ENCODE measurements at regions not wholly inside any gene's neighbourhood (a gene's known extent, or its start where the extent isn't known, plus 50 kb on each side); places are given as distances from the start of the nearest gene placed in this dataset.

DNA sequence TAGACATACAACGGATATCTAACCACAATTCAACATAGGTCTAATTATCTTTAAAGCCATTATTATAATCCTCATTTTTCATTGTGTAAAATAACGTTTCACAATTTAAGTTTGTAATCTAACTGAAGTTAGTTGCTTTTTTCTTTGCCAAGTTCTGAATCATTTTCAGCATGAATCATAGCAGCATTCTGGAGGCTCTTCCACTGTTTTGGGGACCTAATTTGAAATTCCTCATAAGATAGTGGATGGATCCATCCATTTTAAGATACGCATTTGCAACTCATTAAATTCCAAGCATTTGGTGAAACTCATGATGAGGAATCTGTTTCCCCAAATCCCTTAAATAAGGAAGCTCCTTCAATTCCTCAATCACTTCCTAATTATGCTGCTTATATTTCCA is 447.1 kb upstream of the CDH10 start (continued):
- TF ChIP-seq, protein P1, sequence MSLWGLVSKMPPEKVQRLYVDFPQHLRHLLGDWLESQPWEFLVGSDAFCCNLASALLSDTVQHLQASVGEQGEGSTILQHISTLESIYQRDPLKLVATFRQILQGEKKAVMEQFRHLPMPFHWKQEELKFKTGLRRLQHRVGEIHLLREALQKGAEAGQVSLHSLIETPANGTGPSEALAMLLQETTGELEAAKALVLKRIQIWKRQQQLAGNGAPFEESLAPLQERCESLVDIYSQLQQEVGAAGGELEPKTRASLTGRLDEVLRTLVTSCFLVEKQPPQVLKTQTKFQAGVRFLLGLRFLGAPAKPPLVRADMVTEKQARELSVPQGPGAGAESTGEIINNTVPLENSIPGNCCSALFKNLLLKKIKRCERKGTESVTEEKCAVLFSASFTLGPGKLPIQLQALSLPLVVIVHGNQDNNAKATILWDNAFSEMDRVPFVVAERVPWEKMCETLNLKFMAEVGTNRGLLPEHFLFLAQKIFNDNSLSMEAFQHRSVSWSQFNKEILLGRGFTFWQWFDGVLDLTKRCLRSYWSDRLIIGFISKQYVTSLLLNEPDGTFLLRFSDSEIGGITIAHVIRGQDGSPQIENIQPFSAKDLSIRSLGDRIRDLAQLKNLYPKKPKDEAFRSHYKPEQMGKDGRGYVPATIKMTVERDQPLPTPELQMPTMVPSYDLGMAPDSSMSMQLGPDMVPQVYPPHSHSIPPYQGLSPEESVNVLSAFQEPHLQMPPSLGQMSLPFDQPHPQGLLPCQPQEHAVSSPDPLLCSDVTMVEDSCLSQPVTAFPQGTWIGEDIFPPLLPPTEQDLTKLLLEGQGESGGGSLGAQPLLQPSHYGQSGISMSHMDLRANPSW (CRISPR knock-in tag; conservative IDR thresholded peaks at IDR 0.05; ENCODE audit: low read depth), result no peak
- TF ChIP-seq ZNF423 (CRISPR knock-in tag; IDR thresholded peaks at IDR 0.05) (no peak), ZNF396 (CRISPR knock-in tag; IDR thresholded peaks at IDR 0.05; ENCODE audit: borderline replicate concordance) (no peak), TCF7 (CRISPR knock-in tag; IDR thresholded peaks at IDR 0.05; ENCODE audit: low read depth) (no peak), JUN (CRISPR knock-in tag; IDR thresholded peaks at IDR 0.05) (no peak), MXD4 (CRISPR knock-in tag; IDR thresholded peaks at IDR 0.05; ENCODE audit: borderline replicate concordance) (no peak)
- TF ChIP-seq, protein P2, sequence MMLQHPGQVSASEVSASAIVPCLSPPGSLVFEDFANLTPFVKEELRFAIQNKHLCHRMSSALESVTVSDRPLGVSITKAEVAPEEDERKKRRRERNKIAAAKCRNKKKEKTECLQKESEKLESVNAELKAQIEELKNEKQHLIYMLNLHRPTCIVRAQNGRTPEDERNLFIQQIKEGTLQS (CRISPR knock-in tag; conservative IDR thresholded peaks at IDR 0.05), result no peak

DNA sequence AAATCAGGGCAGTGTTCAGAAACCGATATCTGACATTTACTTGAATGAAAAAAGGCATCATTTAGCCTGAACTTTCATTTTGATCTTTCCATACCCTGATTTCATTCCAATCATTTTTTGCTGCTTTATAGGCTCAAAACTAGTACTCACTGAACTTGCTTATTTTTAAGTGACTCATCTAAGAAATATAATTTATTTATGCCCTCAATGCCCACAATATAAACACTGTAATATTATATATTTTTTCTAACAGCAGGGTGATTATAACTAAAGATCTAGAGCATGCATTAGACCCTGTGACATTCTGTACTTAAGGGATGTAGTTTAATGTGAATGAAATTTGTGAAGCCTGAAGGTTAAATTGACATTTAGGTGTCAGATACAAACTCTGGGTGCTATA is 446.1 kb upstream of the CDH10 start:
- POLR2A ChIA-PET, result no interaction called here
- Mint-ChIP-seq H3K4me3 (no peak overlapping the region), H3K4me1 (no peaks in the 10 kb centered on the region), H3K27ac (no peak overlapping the region), H3K9me3 (no peaks in the 10 kb centered on the region), H3K27me3 (ENCODE audit: low read depth) (no peaks in the 10 kb centered on the region; the same call in 1 of the 2 replicates), H3K36me3 (no peaks in the 10 kb centered on the region)
- CTCF ChIA-PET, result no interaction called here
- no peak for TF ChIP-seq ZNF396 (CRISPR knock-in tag; IDR thresholded peaks at IDR 0.05; ENCODE audit: borderline replicate concordance)
- TF ChIP-seq SMAD4 (CRISPR knock-in tag; IDR thresholded peaks at IDR 0.05), result no peak
- TF ChIP-seq SMAD3 (CRISPR knock-in tag; IDR thresholded peaks at IDR 0.05; ENCODE audit: borderline replicate concordance), result no peak
- TF ChIP-seq, protein P3, sequence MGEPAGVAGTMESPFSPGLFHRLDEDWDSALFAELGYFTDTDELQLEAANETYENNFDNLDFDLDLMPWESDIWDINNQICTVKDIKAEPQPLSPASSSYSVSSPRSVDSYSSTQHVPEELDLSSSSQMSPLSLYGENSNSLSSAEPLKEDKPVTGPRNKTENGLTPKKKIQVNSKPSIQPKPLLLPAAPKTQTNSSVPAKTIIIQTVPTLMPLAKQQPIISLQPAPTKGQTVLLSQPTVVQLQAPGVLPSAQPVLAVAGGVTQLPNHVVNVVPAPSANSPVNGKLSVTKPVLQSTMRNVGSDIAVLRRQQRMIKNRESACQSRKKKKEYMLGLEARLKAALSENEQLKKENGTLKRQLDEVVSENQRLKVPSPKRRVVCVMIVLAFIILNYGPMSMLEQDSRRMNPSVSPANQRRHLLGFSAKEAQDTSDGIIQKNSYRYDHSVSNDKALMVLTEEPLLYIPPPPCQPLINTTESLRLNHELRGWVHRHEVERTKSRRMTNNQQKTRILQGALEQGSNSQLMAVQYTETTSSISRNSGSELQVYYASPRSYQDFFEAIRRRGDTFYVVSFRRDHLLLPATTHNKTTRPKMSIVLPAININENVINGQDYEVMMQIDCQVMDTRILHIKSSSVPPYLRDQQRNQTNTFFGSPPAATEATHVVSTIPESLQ (CRISPR knock-in tag; IDR thresholded peaks at IDR 0.05), result no peak
- no peak for TF ChIP-seq NR1H2 (CRISPR knock-in tag; IDR thresholded peaks at IDR 0.05)
- no peak for TF ChIP-seq ATF1 (CRISPR knock-in tag; IDR thresholded peaks at IDR 0.05)
- no peak for TF ChIP-seq GABPB1 (CRISPR knock-in tag; IDR thresholded peaks at IDR 0.05)
- no peak for TF ChIP-seq ELF4 (CRISPR knock-in tag; IDR thresholded peaks at IDR 0.05; ENCODE audit: low read depth)
- TF ChIP-seq, protein P4, sequence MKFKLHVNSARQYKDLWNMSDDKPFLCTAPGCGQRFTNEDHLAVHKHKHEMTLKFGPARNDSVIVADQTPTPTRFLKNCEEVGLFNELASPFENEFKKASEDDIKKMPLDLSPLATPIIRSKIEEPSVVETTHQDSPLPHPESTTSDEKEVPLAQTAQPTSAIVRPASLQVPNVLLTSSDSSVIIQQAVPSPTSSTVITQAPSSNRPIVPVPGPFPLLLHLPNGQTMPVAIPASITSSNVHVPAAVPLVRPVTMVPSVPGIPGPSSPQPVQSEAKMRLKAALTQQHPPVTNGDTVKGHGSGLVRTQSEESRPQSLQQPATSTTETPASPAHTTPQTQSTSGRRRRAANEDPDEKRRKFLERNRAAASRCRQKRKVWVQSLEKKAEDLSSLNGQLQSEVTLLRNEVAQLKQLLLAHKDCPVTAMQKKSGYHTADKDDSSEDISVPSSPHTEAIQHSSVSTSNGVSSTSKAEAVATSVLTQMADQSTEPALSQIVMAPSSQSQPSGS (CRISPR knock-in tag; IDR thresholded peaks at IDR 0.05; ENCODE audit: borderline replicate concordance, low read depth), result no peak
- TF ChIP-seq SOX15 (CRISPR knock-in tag; IDR thresholded peaks at IDR 0.05), result no peak
- no peak for TF ChIP-seq ZNF232 (CRISPR knock-in tag; IDR thresholded peaks at IDR 0.05)
- TF ChIP-seq, protein P5, sequence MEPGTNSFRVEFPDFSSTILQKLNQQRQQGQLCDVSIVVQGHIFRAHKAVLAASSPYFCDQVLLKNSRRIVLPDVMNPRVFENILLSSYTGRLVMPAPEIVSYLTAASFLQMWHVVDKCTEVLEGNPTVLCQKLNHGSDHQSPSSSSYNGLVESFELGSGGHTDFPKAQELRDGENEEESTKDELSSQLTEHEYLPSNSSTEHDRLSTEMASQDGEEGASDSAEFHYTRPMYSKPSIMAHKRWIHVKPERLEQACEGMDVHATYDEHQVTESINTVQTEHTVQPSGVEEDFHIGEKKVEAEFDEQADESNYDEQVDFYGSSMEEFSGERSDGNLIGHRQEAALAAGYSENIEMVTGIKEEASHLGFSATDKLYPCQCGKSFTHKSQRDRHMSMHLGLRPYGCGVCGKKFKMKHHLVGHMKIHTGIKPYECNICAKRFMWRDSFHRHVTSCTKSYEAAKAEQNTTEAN (CRISPR knock-in tag; IDR thresholded peaks at IDR 0.05), result no peak
- no peak for TF ChIP-seq IRF2 (CRISPR knock-in tag; IDR thresholded peaks at IDR 0.05; ENCODE audit: borderline replicate concordance, low read depth)
- no peak for TF ChIP-seq NR2C2 (CRISPR knock-in tag; IDR thresholded peaks at IDR 0.05)
- TF ChIP-seq, protein P2 (CRISPR knock-in tag; conservative IDR thresholded peaks at IDR 0.05), result no peak
- no peak for TF ChIP-seq RELA (CRISPR knock-in tag; IDR thresholded peaks at IDR 0.05; ENCODE audit: borderline replicate concordance)
- TF ChIP-seq FOXP1 (CRISPR knock-in tag; IDR thresholded peaks at IDR 0.05; ENCODE audit: borderline replicate concordance), result no peak
- no peak for TF ChIP-seq HMGA2 (CRISPR knock-in tag; IDR thresholded peaks at IDR 0.05)
- DNase-seq (ENCODE audit: low spot score) (no peak), ATAC-seq (no peak)

Data from WTC11 (cell line).